SK-N-SH treated with all-trans-retinoic acid at 6 μM for 48 hours (cell line): ENCODE measurements at regions not wholly inside any gene's neighbourhood (a gene's known extent, or its start where the extent isn't known, plus 50 kb on each side); places are given as distances from the start of the nearest gene placed in this dataset.

Experiments
- ARNTL ChIP-seq: fragments of 450-650 bp; formaldehyde crosslinking; IDR thresholded peaks from 2 replicates; pipeline ENCODE4 v1.5.0; 2020; ENCODE audit warnings: low read depth, mild to moderate bottlenecking, moderate library complexity, borderline replicate concordance
- BACH2 ChIP-seq: fragments of 250-450 bp; sonication (Bioruptor Pico); IDR thresholded peaks from 2 replicates; pipeline ENCODE4 v1.9.0; 2021; ENCODE audit warnings: mild to moderate bottlenecking, borderline replicate concordance
- CSRNP3 ChIP-seq: fragments of 250-450 bp; sonication (Bioruptor Pico); IDR thresholded peaks from 2 replicates; pipeline ENCODE4 v1.5.1; 2021; ENCODE audit warnings: mild to moderate bottlenecking, moderate library complexity
- ISL1 ChIP-seq: fragments of 250-450 bp; sonication (Bioruptor Pico); IDR thresholded peaks from 2 replicates; pipeline ENCODE4 v2.1.2; 2022; ENCODE audit warnings: mild to moderate bottlenecking, moderate library complexity
- OSR1 ChIP-seq: fragments of 250-450 bp; sonication (Bioruptor Pico); IDR thresholded peaks from 2 replicates; pipeline ENCODE4 v1.8.0; 2022; ENCODE audit warnings: moderate library complexity, mild to moderate bottlenecking, inconsistent platforms
- PPARA ChIP-seq: fragments of 250-450 bp; sonication (Bioruptor Pico); IDR thresholded peaks from 2 replicates; pipeline ENCODE4 v1.5.0; 2020; ENCODE audit warnings: mild to moderate bottlenecking, borderline replicate concordance
- RARB ChIP-seq: fragments of 250-450 bp; sonication (Bioruptor Pico); IDR thresholded peaks from 2 replicates; pipeline ENCODE4 v1.8.0; 2021; ENCODE audit warnings: mild to moderate bottlenecking, moderate library complexity
- TOX ChIP-seq: fragments of 250-450 bp; sonication (Bioruptor Pico); IDR thresholded peaks from 2 replicates; pipeline ENCODE4 v1.8.0; 2021; ENCODE audit warnings: mild to moderate bottlenecking, moderate library complexity, borderline replicate concordance
- ZFP3 ChIP-seq: fragments of 250-450 bp; sonication (Bioruptor Pico); IDR thresholded peaks from 2 replicates; pipeline ENCODE4 v1.5.0; 2020; ENCODE audit warnings: mild to moderate bottlenecking, moderate library complexity

GRCh38 chr6:106729841-106730240 lies 100.5 kb downstream of the QRSL1 start:
- TF ChIP-seq CSRNP3 (CRISPR knock-in tag) (no peak), ZFP3 (CRISPR knock-in tag) (no peak), TOX (CRISPR knock-in tag) (no peak), ISL1 (CRISPR knock-in tag) (no peak), RARB (CRISPR knock-in tag) (no peak), PPARA (CRISPR knock-in tag) (no peak), BACH2 (CRISPR knock-in tag) (no peak), ARNTL (CRISPR knock-in tag) (no peak), OSR1 (CRISPR knock-in tag) (no peak)
